Liver (tissue), 7 donors: ENCODE measurements at regions not wholly inside any gene's neighbourhood (a gene's known extent, or its start where the extent isn't known, plus 50 kb on each side); places are given as distances from the start of the nearest gene placed in this dataset.
"Not testable (repeated sequence)": the region's sequence is repeated elsewhere in the genome, so short reads cannot be mapped to it uniquely, and the experiment has no call there.

ENCODE experiments used
- DNase-seq: peaks from one replicate; pipeline ENCODE4 v3.0.0-alpha.2; 2017; ENCODE audit warnings: low spot score
- H3K27ac ChIP-seq, 2 donors: one replicate each; pipeline ENCODE4 v1.7.0; 2013; ENCODE audit warnings: inconsistent platforms in 2 of 2, low read length in 2 of 2, control low read depth in 1 of 2, low read depth in 1 of 2, mild to moderate bottlenecking in 1 of 2
- H3K27me3 ChIP-seq, 4 donors: one replicate each; pipeline versions ENCODE4 v1.6.1 to v1.7.0; 2013; ENCODE audit warnings: low read length in 3 of 4, inconsistent platforms in 1 of 4, mild to moderate bottlenecking in 1 of 4, moderate library complexity in 1 of 4; ENCODE audit not compliant: control insufficient read depth in 4 of 4, insufficient read depth in 4 of 4
- H3K36me3 ChIP-seq, 4 donors: one replicate each; pipeline versions ENCODE4 v1.6.1 to v1.7.0; 2013; ENCODE audit warnings: low read length in 3 of 4, mild to moderate bottlenecking in 3 of 4, low read depth in 1 of 4, moderate library complexity in 1 of 4; ENCODE audit not compliant: control insufficient read depth in 4 of 4, insufficient read depth in 3 of 4
- H3K4me1 ChIP-seq, 4 donors: one replicate each; pipeline versions ENCODE4 v1.6.1 to v1.7.0; 2013; ENCODE audit warnings: low read length in 3 of 4, mild to moderate bottlenecking in 3 of 4, moderate library complexity in 1 of 4; ENCODE audit not compliant: control insufficient read depth in 4 of 4, insufficient read depth in 4 of 4
- H3K4me3 ChIP-seq, 3 donors: one replicate each; pipeline versions ENCODE4 v1.6.1 to v1.7.0; 2013; ENCODE audit warnings: low read length in 3 of 3, control low read depth in 1 of 3, low read depth in 1 of 3, mild to moderate bottlenecking in 1 of 3
- H3K9ac ChIP-seq, 2 donors: one replicate each; pipeline ENCODE4 v1.7.0; 2013; ENCODE audit warnings: low read length in 2 of 2, mild to moderate bottlenecking in 2 of 2, moderate library complexity in 2 of 2, control low read depth in 1 of 2, low read depth in 1 of 2
- H3K9me3 ChIP-seq, 4 donors: one replicate each; pipeline versions ENCODE4 v1.6.1 to v1.7.0; 2013; ENCODE audit warnings: low read length in 3 of 4; ENCODE audit not compliant: control insufficient read depth in 4 of 4
- ATF3 ChIP-seq: IDR thresholded peaks from 2 replicates; pipeline ENCODE4 v1.6.1; 2016; ENCODE audit warnings: antibody characterized with exemption
- FOXA1 ChIP-seq: IDR thresholded peaks from 2 replicates; pipeline ENCODE4 v1.6.1; 2016; ENCODE audit warnings: antibody characterized with exemption
- GABPA ChIP-seq, 2 donors: IDR thresholded peaks in 1 of 2; conservative IDR thresholded peaks in 1 of 2; 2 replicates each; pipeline ENCODE4 v1.6.1; 2016; ENCODE audit warnings: antibody characterized with exemption in 2 of 2, mild to moderate bottlenecking in 1 of 2, moderate library complexity in 1 of 2
- JUND ChIP-seq, 2 donors: IDR thresholded peaks; 2 replicates each; pipeline ENCODE4 v1.6.1; 2016; ENCODE audit warnings: antibody characterized with exemption in 2 of 2
- MAX ChIP-seq: IDR thresholded peaks from 2 replicates; pipeline ENCODE4 v1.6.1; 2016; ENCODE audit warnings: antibody characterized with exemption
- NR2F2 ChIP-seq: IDR thresholded peaks from 2 replicates; pipeline ENCODE4 v1.6.1; 2016; ENCODE audit warnings: antibody characterized with exemption
- RAD21 ChIP-seq, 2 donors: IDR thresholded peaks; 2 replicates each; pipeline ENCODE4 v1.6.1; 2016; ENCODE audit warnings: antibody characterized with exemption in 2 of 2, mild to moderate bottlenecking in 2 of 2
- REST ChIP-seq: IDR thresholded peaks from 2 replicates; pipeline ENCODE4 v1.6.1; 2016; ENCODE audit warnings: antibody characterized with exemption, mild to moderate bottlenecking
- RXRA ChIP-seq, 2 donors: IDR thresholded peaks; 2 replicates each; pipeline ENCODE4 v1.6.1; 2017 to 2018; ENCODE audit warnings: antibody characterized with exemption in 2 of 2, mild to moderate bottlenecking in 1 of 2
- SP1 ChIP-seq: IDR thresholded peaks from 2 replicates; pipeline ENCODE4 v1.6.1; 2018; ENCODE audit warnings: antibody characterized with exemption, mild to moderate bottlenecking
- YY1 ChIP-seq: IDR thresholded peaks from 2 replicates; pipeline ENCODE4 v1.6.1; 2016; ENCODE audit warnings: antibody characterized with exemption, mild to moderate bottlenecking
- ZBTB33 ChIP-seq: IDR thresholded peaks from 2 replicates; pipeline ENCODE4 v1.6.1; 2016; ENCODE audit warnings: antibody characterized with exemption
- WGBS: extraction: QIAGEN DNeasy Blood & Tissue Kit; methylation state at CpG from one replicate; pipeline ENCODE4 v1.1.7; 2013; 5-methylcytosine and 5-hydroxymethylcytosine counted together
- donor health status: healthy.
- donor health status: healthy.
- donor health status: healthy.
- donor health status: healthy.

GRCh38 chr6:159540883-159541282, 152.2 kb downstream of the SOD2 start (continued):
- TF ChIP-seq ZBTB33 (no peak), RXRA (IDR thresholded peaks at IDR 0.05) (no peak)

- no peak overlapping the region for H3K4me3 ChIP-seq
- H3K27ac ChIP-seq = no peak overlapping the region
- H3K36me3 ChIP-seq = no peaks in the 10 kb centered on the region
- no peak overlapping the region for H3K9ac ChIP-seq
- DNase-seq = no peak
- H3K4me1 ChIP-seq = no peaks in the 10 kb centered on the region
- WGBS = 33% methylated on average over 12 of the region's 12 CpGs
- H3K27me3 ChIP-seq = peaks cover 0 to 9% (median 0%) of the 10 kb centered on the region in 4 donors
- TF ChIP-seq MAX = no peak
- TF ChIP-seq FOXA1 = no peak
- TF ChIP-seq JUND (IDR thresholded peaks at IDR 0.05) = no peak
- no peaks in the 10 kb centered on the region for H3K9me3 ChIP-seq
Measured at GRCh38 chr6:159540152-159540551, 152.9 kb downstream of the SOD2 start.

- H3K9me3 ChIP-seq, H3K27me3 ChIP-seq, H3K9ac ChIP-seq, H3K36me3 ChIP-seq, H3K4me3 ChIP-seq, H3K4me1 ChIP-seq, H3K27ac ChIP-seq, DNase-seq: not testable (repeated sequence)
- whole genome bisulfite sequencing = 79% methylated on average over 1 of the region's 1 CpG
Measured at GRCh38 chr6:159538031-159538430, 155.0 kb downstream of the SOD2 start.

GRCh38 chr6:159535656-159536350, 157.2 kb downstream of the SOD2 start:
- Histone ChIP-seq H3K9ac (no peak overlapping the region), H3K9me3 (no peaks in the 10 kb centered on the region), H3K4me3 (no peak overlapping the region), H3K4me1 (no peaks in the 10 kb centered on the region), H3K27me3 (peaks cover 0 to 3% (median 0%) of the 10 kb centered on the region in 4 donors), H3K27ac (no peak overlapping the region), H3K36me3 (no peaks in the 10 kb centered on the region)
- DNase-seq = no peak
- 81% methylated on average over 9 of the region's 9 CpGs for WGBS
- no peak for TF ChIP-seq RAD21 (IDR thresholded peaks at IDR 0.05)
- TF ChIP-seq NR2F2 = no peak
- TF ChIP-seq GABPA (IDR thresholded peaks at IDR 0.05 in 1 of 2, conservative IDR thresholded peaks at IDR 0.05 in 1 of 2) = no peak
- no peak for TF ChIP-seq YY1
- no peak for TF ChIP-seq ATF3
- no peak for TF ChIP-seq REST
- no peak for TF ChIP-seq SP1
